ENCODE measurements at regions not wholly inside any gene's neighbourhood (a gene's known extent, or its start where the extent isn't known, plus 50 kb on each side); places are given as distances from the start of the nearest gene placed in this dataset.
"Not testable (repeated sequence)": the region's sequence is repeated elsewhere in the genome, so short reads cannot be mapped to it uniquely, and the experiment has no call there.

DNA sequence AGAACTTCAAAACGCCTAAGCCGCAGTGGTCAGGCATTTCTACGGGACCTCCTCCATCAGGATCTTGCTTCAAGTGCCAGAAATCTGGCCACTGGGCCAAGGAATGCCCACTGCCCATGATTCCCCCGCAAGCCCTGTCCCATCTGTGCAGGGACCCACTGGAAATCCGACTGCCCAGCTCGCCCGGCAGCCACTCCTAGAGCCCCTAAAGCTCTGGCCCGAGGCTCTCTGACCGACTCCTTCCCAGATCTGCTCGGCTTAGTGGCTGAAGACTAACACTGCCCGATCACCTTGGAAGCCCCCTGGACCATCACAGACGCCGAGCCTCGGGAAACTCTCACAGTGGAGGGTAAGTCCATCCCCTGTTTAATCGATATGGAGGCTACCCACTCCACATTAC lies 1113.0 kb upstream of the TMEM132C start:
- no peaks in the 10 kb centered on the region for H3K36me3 ChIP-seq (ENCODE audit: control insufficient read depth in 2 of 2, insufficient read depth in 2 of 2, low read length in 1 of 2)
- peaks cover 0 to 2% of the 10 kb centered on the region in 2 donors for H3K27me3 ChIP-seq (ENCODE audit: control insufficient read depth in 1 of 2, insufficient read depth in 2 of 2, low read length in 2 of 2)
- 89 to 91% methylated on average over 15 of the region's 15 CpGs for WGBS, 2 donors
- no peaks in the 10 kb centered on the region for H3K4me1 ChIP-seq (ENCODE audit: control insufficient read depth in 2 of 2, insufficient read depth in 2 of 2, low read length in 1 of 2)
- no peaks in the 10 kb centered on the region for H3K9me3 ChIP-seq (ENCODE audit: control insufficient read depth in 2 of 2, insufficient read depth in 1 of 2, low read depth in 1 of 2, low read length in 1 of 2)
- H3K4me3 ChIP-seq (ENCODE audit: low read depth in 1 of 2, low read length in 2 of 2), result no peak overlapping the region
- H3K27ac ChIP-seq (ENCODE audit: low read depth in 2 of 2, low read length in 1 of 2), result no peak overlapping the region

DNA sequence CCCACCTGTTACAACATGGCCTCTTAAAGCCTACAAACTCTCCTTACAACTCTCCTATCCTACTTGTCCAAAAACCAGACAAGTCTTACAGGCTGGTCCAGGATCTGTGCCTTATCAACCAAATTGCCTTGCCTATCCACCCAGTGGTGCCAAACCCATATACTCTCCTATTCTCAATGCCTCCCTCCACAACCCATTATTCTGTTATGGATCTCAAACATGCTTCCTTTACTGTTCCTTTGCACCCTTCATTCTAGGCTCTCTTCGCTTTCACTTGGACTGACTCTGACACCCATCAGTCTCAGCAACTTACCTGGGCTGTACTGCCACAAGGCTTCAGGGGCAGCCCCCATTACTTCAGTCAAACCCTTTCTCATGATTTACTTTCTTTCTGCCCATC lies 1112.1 kb upstream of the TMEM132C start:
- WGBS, 2 donors, result 94 to 100% methylated on average over 1 of the region's 1 CpG
- not testable (repeated sequence) for H3K27me3 ChIP-seq (ENCODE audit: control insufficient read depth in 1 of 2, insufficient read depth in 2 of 2, low read length in 2 of 2); H3K36me3 ChIP-seq (ENCODE audit: control insufficient read depth in 2 of 2, insufficient read depth in 2 of 2, low read length in 1 of 2); H3K4me3 ChIP-seq (ENCODE audit: low read depth in 1 of 2, low read length in 2 of 2); H3K9me3 ChIP-seq (ENCODE audit: control insufficient read depth in 2 of 2, insufficient read depth in 1 of 2, low read depth in 1 of 2, low read length in 1 of 2); H3K4me1 ChIP-seq (ENCODE audit: control insufficient read depth in 2 of 2, insufficient read depth in 2 of 2, low read length in 1 of 2); H3K27ac ChIP-seq (ENCODE audit: low read depth in 2 of 2, low read length in 1 of 2)

DNA sequence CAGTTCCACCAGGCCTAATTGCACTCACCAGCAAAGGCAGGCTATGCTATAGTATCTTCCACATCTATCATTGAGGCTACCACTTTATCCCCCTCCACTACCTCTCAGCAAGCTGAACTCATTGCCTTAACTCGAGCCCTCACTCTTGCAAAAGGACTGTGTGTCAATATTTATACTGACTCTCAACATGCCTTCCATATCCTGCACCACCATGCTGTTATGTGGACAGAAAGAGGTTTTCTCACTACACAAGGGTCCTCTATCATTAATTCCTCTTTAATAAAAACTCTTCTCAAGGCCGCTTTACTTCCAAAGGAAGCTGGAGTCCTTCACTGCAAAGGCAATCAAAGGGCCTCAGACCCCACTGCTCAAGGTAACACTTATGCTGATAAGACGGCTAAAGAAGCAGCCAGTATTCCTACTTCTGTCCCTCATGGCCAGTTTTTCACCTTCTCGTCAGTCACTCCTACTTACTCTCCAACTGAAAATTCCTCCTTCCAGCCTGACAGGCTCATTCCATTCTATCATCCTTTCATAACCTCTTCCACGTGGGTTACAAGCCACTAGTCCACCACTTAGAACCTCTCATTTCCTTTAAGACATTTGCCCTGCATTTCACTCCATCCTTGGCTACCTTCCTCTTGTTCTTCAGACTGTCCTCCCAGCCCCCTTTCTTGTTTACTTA lies 1110.9 kb upstream of the TMEM132C start:
- H3K4me3 ChIP-seq (ENCODE audit: low read depth in 1 of 2, low read length in 2 of 2); H3K4me1 ChIP-seq (ENCODE audit: control insufficient read depth in 2 of 2, insufficient read depth in 2 of 2, low read length in 1 of 2); H3K27ac ChIP-seq (ENCODE audit: low read depth in 2 of 2, low read length in 1 of 2); H3K36me3 ChIP-seq (ENCODE audit: control insufficient read depth in 2 of 2, insufficient read depth in 2 of 2, low read length in 1 of 2); H3K27me3 ChIP-seq (ENCODE audit: control insufficient read depth in 1 of 2, insufficient read depth in 2 of 2, low read length in 2 of 2); H3K9me3 ChIP-seq (ENCODE audit: control insufficient read depth in 2 of 2, insufficient read depth in 1 of 2, low read depth in 1 of 2, low read length in 1 of 2): not testable (repeated sequence)
- WGBS, 2 donors, result 83 to 90% methylated on average over 5 of the region's 5 CpGs

DNA sequence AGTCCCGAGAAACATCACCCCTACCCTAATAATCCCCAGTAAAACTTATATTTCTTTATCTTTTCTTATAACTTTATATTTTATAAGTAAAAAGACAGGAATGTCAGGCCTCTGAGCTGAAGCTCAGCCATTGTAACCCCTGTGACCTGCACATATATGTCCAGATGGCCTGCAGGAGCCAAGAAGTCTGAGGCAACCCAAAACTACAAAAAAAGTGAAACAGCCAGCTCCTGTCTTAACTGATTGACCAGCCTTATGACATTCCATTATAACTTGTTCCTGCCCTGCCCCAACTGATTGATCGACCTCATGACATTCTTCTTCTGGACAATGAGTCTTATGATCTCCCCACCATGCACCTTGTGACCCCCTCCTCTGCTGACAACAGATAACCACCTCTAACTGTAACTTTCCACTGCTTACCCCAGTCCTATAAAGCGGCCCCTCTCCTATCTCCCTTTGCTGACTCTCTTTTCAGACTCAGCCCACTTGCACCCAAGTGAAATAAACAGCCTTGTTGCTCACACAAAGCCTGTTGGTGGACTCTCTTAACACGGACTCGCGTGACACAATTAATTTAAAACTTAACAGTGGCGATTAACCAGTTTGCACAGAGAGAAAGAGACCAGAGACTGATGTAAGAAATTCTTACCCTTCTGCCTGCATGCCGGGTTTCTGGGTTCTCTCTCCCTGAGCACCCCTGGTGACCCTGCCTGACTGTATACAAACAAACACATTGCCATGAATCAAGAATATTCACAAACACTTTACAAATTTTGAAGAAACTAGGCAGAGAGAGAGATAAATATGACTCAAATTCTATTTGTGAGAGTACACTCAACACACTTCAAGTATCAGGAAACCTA lies 1109.2 kb upstream of the TMEM132C start:
- H3K4me1 ChIP-seq (ENCODE audit: control insufficient read depth in 2 of 2, insufficient read depth in 2 of 2, low read length in 1 of 2); H3K9me3 ChIP-seq (ENCODE audit: control insufficient read depth in 2 of 2, insufficient read depth in 1 of 2, low read depth in 1 of 2, low read length in 1 of 2); H3K36me3 ChIP-seq (ENCODE audit: control insufficient read depth in 2 of 2, insufficient read depth in 2 of 2, low read length in 1 of 2); H3K4me3 ChIP-seq (ENCODE audit: low read depth in 1 of 2, low read length in 2 of 2); H3K27ac ChIP-seq (ENCODE audit: low read depth in 2 of 2, low read length in 1 of 2); H3K27me3 ChIP-seq (ENCODE audit: control insufficient read depth in 1 of 2, insufficient read depth in 2 of 2, low read length in 2 of 2): not testable (repeated sequence)
- WGBS, 2 donors, result 79 to 85% methylated on average over 8 of the region's 8 CpGs

DNA sequence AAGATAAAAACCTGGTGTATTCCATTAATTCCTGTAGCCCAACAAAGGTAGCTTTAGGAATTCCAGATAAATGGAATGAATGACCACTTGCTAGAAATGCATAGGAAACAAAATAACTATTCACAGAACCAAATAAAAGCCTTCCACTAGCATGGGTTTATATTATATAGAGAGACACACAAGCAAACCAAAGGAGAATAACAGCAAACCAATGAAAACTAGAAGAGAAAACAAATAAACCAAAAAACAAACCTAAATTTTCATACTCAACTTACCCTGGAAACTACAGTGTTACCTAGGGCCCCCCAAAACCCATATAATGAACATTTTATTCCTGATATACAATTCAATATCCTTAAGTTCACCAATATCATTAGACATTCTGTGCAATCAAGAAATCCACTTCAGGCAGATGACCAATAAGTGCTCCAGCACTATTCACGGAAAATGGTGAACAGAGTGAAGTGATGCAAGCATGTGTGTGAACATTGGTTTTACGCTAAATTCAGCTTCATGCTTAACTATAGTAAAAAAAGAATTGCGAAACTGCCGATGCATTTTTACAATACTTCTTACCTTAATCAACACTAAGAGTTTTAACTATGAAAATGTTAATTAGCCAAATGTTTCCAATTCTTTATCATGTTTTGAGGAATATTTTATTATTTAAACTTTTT lies 1108.4 kb upstream of the TMEM132C start:
- Histone ChIP-seq H3K27me3 (ENCODE audit: control insufficient read depth in 1 of 2, insufficient read depth in 2 of 2, low read length in 2 of 2) (no peaks in the 10 kb centered on the region), H3K4me1 (ENCODE audit: control insufficient read depth in 2 of 2, insufficient read depth in 2 of 2, low read length in 1 of 2) (no peaks in the 10 kb centered on the region), H3K27ac (ENCODE audit: low read depth in 2 of 2, low read length in 1 of 2) (no peak overlapping the region), H3K4me3 (ENCODE audit: low read depth in 1 of 2, low read length in 2 of 2) (no peak overlapping the region), H3K9me3 (ENCODE audit: control insufficient read depth in 2 of 2, insufficient read depth in 1 of 2, low read depth in 1 of 2, low read length in 1 of 2) (peaks cover 0 to 5% of the 10 kb centered on the region in 2 donors), H3K36me3 (ENCODE audit: control insufficient read depth in 2 of 2, insufficient read depth in 2 of 2, low read length in 1 of 2) (no peaks in the 10 kb centered on the region)
- 91 to 94% methylated on average over 4 of the region's 4 CpGs for WGBS, 2 donors

DNA sequence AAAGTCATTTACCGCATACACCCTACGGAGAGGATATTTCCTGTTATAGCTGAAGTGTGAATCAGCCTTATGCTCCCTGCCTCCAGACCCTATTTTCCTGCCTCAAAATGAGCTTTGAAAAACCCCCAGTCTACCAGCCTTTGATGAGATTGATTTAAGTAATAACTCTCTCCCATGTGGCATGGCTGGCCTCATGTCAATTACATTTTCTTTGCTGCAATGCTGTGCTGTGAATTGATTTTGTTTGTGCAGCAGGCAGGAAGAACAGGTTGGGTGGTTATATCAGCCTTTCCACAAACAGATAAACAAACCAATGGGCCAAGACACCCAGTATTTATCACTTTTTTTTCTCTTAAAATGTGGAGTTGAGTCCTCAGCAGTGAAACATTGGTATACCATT lies 1105.5 kb upstream of the TMEM132C start:
- no peaks in the 10 kb centered on the region for H3K27me3 ChIP-seq (ENCODE audit: control insufficient read depth in 1 of 2, insufficient read depth in 2 of 2, low read length in 2 of 2)
- H3K27ac ChIP-seq (ENCODE audit: low read depth in 2 of 2, low read length in 1 of 2), result no peak overlapping the region
- no peak overlapping the region for H3K4me3 ChIP-seq (ENCODE audit: low read depth in 1 of 2, low read length in 2 of 2)
- H3K9me3 ChIP-seq (ENCODE audit: control insufficient read depth in 2 of 2, insufficient read depth in 1 of 2, low read depth in 1 of 2, low read length in 1 of 2), result peaks cover 0 to 5% of the 10 kb centered on the region in 2 donors
- no peaks in the 10 kb centered on the region for H3K4me1 ChIP-seq (ENCODE audit: control insufficient read depth in 2 of 2, insufficient read depth in 2 of 2, low read length in 1 of 2)
- no peaks in the 10 kb centered on the region for H3K36me3 ChIP-seq (ENCODE audit: control insufficient read depth in 2 of 2, insufficient read depth in 2 of 2, low read length in 1 of 2)
- WGBS, 2 donors, result 88 to 93% methylated on average over 2 of the region's 2 CpGs

DNA sequence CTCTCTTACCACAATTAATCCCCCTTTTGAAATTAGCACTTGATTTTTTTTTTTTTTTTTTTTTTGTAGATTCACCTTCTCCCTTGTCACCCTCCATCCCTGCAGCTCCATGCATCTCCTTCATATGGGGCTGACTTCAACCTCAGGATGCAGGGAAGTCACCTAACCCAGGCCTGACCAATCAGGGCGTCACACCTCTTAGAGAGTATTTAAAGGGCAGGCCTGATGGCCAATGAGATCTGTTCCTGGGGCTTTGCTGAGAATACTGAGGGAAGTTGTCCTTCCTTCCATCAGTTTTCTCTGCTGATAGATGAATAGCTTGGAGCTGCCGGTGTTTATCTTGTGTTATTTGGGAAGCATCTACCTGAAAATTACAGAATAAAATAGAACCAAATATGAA lies 1104.7 kb upstream of the TMEM132C start:
- no peaks in the 10 kb centered on the region for H3K27me3 ChIP-seq (ENCODE audit: control insufficient read depth in 1 of 2, insufficient read depth in 2 of 2, low read length in 2 of 2)

DNA sequence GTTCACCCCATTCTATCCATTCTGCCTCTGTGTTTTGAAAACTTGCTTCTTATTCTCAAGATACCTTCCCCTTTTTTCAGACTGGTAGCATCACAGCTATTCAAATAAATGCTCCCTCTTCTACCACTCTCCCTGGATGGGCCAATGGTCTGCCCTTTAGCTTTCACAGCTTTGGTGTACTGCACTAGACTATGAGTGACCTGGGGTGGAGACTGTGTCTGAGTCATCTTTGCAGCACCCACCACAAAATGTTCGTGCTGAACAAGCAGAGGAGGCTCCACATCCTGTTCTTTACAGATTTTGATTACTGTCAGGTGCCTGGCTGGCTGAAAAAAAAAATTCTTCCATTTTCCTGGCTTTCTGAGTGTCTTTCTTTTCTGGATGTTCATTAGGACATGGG lies 1104.1 kb upstream of the TMEM132C start:
- no peaks in the 10 kb centered on the region for H3K4me1 ChIP-seq (ENCODE audit: control insufficient read depth in 2 of 2, insufficient read depth in 2 of 2, low read length in 1 of 2)
- H3K4me3 ChIP-seq (ENCODE audit: low read depth in 1 of 2, low read length in 2 of 2), result no peak overlapping the region
- H3K27ac ChIP-seq (ENCODE audit: low read depth in 2 of 2, low read length in 1 of 2), result no peak overlapping the region
- WGBS, 2 donors, result 5 to 21% methylated on average over 1 of the region's 1 CpG
- peaks cover 0 to 5% of the 10 kb centered on the region in 2 donors for H3K9me3 ChIP-seq (ENCODE audit: control insufficient read depth in 2 of 2, insufficient read depth in 1 of 2, low read depth in 1 of 2, low read length in 1 of 2)
- no peaks in the 10 kb centered on the region for H3K27me3 ChIP-seq (ENCODE audit: control insufficient read depth in 1 of 2, insufficient read depth in 2 of 2, low read length in 2 of 2)
- no peaks in the 10 kb centered on the region for H3K36me3 ChIP-seq (ENCODE audit: control insufficient read depth in 2 of 2, insufficient read depth in 2 of 2, low read length in 1 of 2)

More for the DNA sequence above, 1104.7 kb upstream of the TMEM132C start:
- 92 to 93% methylated on average over 2 of the region's 2 CpGs for WGBS, 2 donors
- H3K36me3 ChIP-seq (ENCODE audit: control insufficient read depth in 2 of 2, insufficient read depth in 2 of 2, low read length in 1 of 2), result no peaks in the 10 kb centered on the region
- H3K4me3 ChIP-seq (ENCODE audit: low read depth in 1 of 2, low read length in 2 of 2), result no peak overlapping the region
- H3K27ac ChIP-seq (ENCODE audit: low read depth in 2 of 2, low read length in 1 of 2), result no peak overlapping the region
- H3K9me3 ChIP-seq (ENCODE audit: control insufficient read depth in 2 of 2, insufficient read depth in 1 of 2, low read depth in 1 of 2, low read length in 1 of 2), result peaks cover 0 to 5% of the 10 kb centered on the region in 2 donors
- H3K4me1 ChIP-seq (ENCODE audit: control insufficient read depth in 2 of 2, insufficient read depth in 2 of 2, low read length in 1 of 2), result no peaks in the 10 kb centered on the region

DNA sequence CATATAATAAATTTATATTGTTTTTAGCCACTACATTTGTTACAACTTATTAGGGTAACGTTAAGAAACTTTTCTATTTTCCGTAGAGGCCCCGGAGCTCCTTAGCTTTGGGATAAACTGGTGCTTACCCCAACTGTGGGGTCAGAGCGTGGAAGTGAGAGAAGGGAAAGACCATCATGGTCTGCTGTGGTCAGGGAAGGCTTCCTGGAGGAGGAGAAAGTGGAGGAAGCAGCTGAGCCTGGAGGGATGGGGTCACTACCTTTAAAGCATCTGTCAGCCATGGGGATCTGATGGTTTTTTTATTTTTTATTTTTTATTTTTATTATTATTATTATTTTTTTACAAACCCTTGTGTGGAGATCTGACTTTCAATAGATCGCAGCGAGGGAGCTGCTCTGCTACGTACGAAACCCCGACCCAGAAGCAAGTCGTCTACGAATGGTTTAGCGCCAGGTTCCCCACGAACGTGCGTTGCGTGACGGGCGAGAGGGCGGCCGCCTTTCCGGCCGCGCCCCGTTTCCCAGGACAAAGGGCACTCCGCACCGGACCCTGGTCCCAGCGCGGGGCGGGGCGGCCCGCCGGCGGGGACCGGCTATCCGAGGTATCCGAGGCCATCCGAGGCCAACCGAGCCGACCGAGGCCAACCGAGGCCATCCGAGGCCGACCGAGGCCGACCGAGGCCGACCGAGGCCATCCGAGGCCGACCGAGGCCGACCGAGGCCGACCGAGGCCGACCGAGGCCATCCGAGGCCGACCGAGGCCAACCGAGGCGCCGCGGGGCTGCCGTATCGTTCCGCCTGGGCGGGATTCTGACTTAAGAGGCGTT lies 1101.2 kb upstream of the TMEM132C start:
- H3K9me3 ChIP-seq (ENCODE audit: control insufficient read depth in 2 of 2, insufficient read depth in 1 of 2, low read depth in 1 of 2, low read length in 1 of 2), result peaks cover 0 to 5% of the 10 kb centered on the region in 2 donors
- H3K27ac ChIP-seq (ENCODE audit: low read depth in 2 of 2, low read length in 1 of 2), result peak overlapping the region; percentile 56 to 77
- no peaks in the 10 kb centered on the region for H3K27me3 ChIP-seq (ENCODE audit: control insufficient read depth in 1 of 2, insufficient read depth in 2 of 2, low read length in 2 of 2)
- no peaks in the 10 kb centered on the region for H3K4me1 ChIP-seq (ENCODE audit: control insufficient read depth in 2 of 2, insufficient read depth in 2 of 2, low read length in 1 of 2)
- 7 to 10% methylated on average over 69 of the region's 69 CpGs for WGBS, 2 donors
- no peaks in the 10 kb centered on the region for H3K36me3 ChIP-seq (ENCODE audit: control insufficient read depth in 2 of 2, insufficient read depth in 2 of 2, low read length in 1 of 2)
- peak overlapping the region; percentile 37 to 55 for H3K4me3 ChIP-seq (ENCODE audit: low read depth in 1 of 2, low read length in 2 of 2)
